NCI-H774 (cell line): ENCODE measurements at regions not wholly inside any gene's neighbourhood (a gene's known extent, or its start where the extent isn't known, plus 50 kb on each side); places are given as distances from the start of the nearest gene placed in this dataset.

Source experiments
- DNase-seq: peaks from one replicate; lab custom pipeline; 2025; lab: John Stamatoyannopoulos, UW

- no peak for DNase-seq
These were observed 185.3 kb downstream of the EFNB2 start for GRCh38 chr13:106350208-106350607.

DNA sequence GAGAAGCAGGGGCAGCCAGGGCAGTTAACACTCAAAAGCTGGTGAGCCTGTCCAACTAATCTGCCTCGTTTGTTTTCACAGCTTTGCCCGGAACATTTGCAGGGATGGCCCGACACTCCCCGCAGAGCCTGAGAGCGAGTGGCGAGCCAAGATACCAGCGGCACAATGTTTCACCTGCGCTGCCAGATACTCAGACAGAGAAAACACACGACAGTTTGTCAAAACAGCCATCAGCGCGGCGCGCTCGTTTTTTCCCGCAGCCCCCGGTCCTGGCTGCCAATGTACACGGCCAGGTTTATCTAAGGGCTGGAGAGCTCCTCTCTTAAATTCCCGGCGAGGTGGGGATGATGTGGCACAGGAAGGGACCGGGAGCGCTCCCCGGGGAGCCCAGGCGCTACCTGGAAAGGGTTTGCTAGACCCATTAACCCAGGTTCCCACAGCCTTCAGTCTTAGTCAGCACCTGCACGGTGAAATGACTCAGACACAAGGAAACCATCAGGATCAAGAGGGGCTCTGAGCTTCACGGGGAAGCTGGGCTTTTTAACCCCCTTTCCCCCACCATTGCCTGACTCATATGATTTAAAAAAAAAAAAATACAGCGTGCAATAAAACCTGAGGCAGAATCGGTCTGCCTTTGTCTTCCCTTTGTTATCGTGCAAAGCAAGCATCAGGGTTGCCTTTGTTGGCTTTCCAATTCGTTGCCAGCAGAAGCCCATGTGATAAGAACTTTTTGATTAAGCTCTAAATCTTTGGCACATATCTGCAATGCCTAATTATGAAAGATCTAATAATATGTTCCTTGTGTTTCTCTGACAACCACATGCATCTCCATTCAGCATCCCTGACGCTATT lies 186.2 kb downstream of the EFNB2 start:
- DNase-seq: peak; percentile 59

DNA sequence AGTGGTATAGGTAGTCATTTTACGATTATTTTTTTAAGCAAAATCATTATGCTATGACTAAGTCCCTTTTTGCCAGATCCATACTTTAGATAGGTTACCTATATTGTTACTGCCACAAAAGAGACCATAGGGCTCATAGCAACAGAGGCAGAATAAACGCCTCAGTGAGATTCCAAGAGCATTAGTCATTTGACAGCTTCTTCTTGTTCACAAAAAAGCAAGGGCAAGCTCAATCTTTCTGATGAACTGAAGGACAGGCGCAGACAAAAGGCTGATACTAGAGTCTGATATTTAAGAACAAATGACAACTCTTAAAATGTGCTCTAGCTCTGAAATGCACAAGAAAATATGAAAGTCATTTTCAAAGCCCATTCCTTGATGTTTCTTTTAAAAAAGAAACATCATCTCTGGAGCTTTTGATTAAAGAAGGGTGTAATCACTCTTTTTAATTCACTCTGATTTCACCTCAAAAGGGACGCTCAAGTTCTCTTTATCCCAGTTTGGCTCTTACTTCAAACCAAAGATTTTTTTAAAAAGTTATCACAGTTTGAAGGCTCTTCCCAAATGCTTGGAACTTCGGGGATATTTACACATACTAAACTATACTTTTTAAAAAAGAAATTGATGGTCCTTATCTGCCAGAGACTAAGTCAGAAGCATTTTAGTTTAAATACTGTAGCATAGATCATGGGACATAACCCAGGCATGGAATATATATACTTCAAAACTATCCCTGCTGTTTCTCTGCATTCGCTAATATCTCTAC lies 187.2 kb downstream of the EFNB2 start:
- DNase-seq: no peak

GRCh38 chr13:106344342-106344741 lies 191.1 kb downstream of the EFNB2 start:
- DNase-seq: no peak

DNA sequence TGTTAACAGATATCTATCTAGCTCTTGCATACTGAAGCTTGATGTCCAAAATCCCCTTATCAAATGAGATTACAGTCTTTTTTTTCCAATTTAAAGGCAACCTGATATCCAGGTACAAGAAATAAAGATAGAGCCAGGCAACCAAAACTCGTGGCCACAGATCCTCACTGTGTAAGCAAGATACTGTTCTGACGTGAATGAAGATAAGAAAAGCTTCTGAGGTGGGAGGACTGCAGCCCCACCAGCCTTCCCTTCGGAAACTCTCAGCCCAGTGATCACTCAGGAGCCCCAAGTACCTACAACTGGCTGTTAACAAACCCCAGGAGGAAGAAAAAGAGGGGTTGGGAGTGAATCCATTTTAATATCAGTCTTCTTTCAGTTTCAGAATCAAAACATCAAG lies 191.6 kb downstream of the EFNB2 start:
- no peak for DNase-seq

GRCh38 chr13:106340249-106340648 lies 195.2 kb downstream of the EFNB2 start:
- DNase-seq: no peak

- DNase-seq: no peak
These were observed 198.2 kb downstream of the EFNB2 start for GRCh38 chr13:106337096-106337850.

DNA sequence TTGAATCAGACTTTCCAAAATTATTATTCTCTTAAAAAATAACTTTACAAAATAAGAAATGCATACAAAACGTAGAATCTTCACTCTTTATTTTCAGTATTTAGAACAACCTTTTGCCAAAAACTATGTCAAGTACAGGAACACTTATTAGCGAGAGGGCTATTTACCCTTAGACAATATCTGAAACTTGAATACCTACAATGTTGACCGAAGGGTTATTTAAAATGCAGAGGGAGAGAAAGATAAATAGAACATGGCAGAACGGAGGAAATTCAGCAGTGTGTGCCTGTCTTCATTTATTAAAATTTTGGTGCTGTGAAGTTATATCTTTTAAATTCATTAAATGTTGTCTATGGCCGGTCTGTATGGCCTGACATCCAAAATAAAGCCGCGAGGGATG lies 198.8 kb downstream of the EFNB2 start:
- no peak for DNase-seq

GRCh38 chr13:106332621-106333020 lies 202.8 kb downstream of the EFNB2 start:
- DNase-seq: no peak

- DNase-seq: no peak
These were observed 204.3 kb downstream of the EFNB2 start for GRCh38 chr13:106331116-106331515.

DNA sequence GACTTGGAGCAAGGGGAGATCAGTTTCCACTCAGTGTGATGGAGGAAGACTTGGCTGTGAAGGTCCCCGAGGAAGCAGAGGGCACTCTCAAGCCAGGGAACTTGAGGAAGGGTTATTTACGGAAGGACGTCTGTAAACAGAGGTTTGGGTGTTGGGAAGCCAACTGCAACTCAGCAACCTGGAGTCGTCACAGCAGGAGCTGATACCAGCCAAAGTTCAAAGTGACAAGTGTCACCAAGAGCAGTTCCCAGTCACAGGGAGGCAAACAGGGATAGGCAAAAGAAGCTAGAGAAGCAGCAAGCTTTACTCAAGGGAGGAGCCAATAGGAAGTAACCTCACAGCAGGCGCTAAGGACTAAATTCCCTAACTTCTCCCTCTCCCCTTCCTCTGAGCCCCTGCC lies 205.5 kb downstream of the EFNB2 start:
- DNase-seq: no peak

GRCh38 chr13:106326751-106327150 lies 208.7 kb downstream of the EFNB2 start:
- DNase-seq: no peak

DNA sequence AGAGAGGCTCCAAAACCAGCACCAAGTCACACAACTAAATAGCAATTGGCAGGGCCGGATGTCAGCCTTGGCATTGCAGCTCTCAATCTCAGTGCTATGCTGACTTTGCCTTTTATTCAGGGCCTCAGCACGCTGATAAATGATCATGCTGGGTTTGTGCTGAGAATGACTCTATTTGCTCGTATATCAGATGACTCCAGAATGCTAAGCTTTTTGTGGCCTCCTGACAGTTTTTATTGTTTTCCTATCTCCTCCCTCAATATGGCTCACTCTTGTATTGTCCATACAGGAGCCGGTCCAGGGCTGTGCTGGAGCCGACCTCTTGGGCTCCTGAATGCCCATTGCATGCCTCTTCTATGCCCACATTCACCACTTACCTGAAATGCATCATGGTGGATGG lies 211.0 kb downstream of the EFNB2 start:
- DNase-seq: no peak

- DNase-seq: no peak
These were observed 212.8 kb downstream of the EFNB2 start for GRCh38 chr13:106322628-106323027.

DNA sequence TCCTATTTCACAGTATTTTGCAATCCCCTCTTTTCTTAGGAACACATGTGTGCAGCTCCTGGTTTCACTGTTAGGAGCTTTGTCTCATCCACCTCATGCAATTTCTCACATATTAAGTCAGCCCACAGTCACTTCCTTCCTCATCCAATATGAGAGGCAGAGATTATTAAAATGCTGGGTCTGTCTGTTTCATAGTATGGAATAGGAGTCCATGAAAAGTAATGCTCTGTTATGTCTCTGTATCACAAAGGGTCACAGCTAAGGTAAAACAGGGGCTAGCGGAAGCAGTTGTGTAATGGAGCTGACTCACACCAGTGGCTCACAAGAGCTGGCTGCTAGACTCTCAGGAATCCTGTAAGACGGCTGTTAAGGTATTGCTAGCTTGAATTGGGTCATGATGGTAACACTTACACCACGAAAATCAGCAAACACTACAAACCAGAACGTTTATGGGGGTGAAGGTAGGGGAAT lies 216.5 kb downstream of the EFNB2 start:
- DNase-seq: no peak

GRCh38 chr13:106314417-106314816 lies 221.0 kb downstream of the EFNB2 start:
- DNase-seq: no peak

DNA sequence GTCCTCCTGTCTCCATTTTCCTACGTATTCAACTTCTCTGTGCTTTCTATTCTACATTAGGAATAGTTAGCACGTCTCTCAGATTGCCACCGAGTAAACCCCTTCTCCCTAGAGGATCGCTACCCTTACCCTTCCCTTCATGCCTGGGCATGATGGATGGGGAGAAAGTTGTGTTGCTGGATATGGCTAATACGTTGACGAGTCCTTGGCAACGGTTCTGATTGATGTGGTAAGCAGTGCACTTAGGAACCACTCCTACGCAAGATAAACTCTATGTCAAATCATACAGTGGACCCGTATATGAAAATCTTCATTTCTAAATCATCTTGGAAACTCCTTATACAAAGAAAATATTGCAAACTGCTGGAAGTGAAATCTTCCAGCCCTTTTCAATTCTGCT lies 224.5 kb downstream of the EFNB2 start:
- no peak for DNase-seq

GRCh38 chr13:106310291-106310865 lies 225.1 kb downstream of the EFNB2 start:
- DNase-seq: no peak

DNA sequence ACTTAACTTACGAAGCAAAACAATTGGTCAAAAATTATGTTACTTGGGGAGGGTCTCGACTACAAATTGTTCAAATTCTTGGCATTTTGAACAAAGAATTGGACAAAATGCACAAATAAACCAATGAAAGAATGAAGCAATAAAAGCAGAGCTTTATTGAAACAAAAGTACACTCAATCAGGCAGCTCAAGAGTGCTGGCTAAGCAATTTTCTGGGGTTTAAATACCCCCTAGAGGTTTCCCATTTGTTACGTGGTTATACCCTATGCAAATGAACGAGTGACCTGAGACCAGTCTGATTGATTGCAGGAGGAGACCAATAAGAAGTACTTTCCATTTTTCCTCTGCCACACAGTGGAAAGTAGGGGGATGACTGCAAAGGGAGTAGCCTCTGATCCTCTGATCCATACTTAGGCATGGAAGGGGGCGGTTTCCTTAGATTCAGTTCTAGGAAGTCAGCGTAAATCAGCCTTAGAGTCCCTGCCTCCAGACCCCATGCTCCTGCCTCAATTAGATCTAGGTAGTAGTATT lies 228.6 kb downstream of the EFNB2 start:
- DNase-seq: no peak

DNA sequence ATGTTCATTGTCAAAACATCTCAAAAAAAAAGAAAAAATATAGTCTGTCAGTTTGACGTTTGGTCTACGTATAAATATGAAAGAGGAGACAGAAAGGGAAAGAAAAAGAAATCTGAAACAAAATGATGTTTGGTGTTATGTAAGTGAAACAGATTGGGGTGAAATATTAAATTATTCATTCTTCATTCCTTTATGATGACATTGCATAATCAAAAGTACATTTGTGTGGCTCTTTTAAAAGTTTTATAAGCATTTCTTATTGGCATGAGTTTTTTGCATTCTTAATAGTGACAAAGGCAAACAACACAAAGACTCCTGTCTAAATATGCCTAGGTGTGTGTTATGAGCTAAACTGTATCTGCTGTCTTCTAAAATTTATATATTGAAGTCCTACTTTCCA lies 232.6 kb downstream of the EFNB2 start:
- no peak for DNase-seq

GRCh38 chr13:106302011-106302410 lies 233.5 kb downstream of the EFNB2 start:
- DNase-seq: no peak

- DNase-seq: no peak
These were observed 235.8 kb downstream of the EFNB2 start for GRCh38 chr13:106299621-106300020.
